ENCODE measurements at regions not wholly inside any gene's neighbourhood (a gene's known extent, or its start where the extent isn't known, plus 50 kb on each side); places are given as distances from the start of the nearest gene placed in this dataset.

GRCh38 chr6:48998574-48998973 lies 464.5 kb downstream of the MMUT start:
- TF ChIP-seq CTCF (IDR thresholded peaks at IDR 0.05) (no peak), EP300 (IDR thresholded peaks at IDR 0.05) (no peak), POLR2A (IDR thresholded peaks at IDR 0.05; ENCODE audit: low read depth) (no peak)

Data from esophagus muscularis mucosa (tissue), 4 donors.